RWPE2 (cell line): ENCODE measurements at regions not wholly inside any gene's neighbourhood (a gene's known extent, or its start where the extent isn't known, plus 50 kb on each side); places are given as distances from the start of the nearest gene placed in this dataset.

ENCODE experiments used
- ATAC-seq: fragments of 200-7000 bp; cut with Tn5 transposase; 3 replicates; pipeline ENCODE4 v1.9.1; 2021; ENCODE audit warnings: low read depth
- DNase-seq: peaks from one replicate; pipeline ENCODE4 v3.0.0-alpha.2; 2020; ENCODE audit warnings: low spot score
- H3K27ac ChIP-seq: fragments of 450-650 bp; 2 replicates; pipeline ENCODE4 v1.5.1; 2017; ENCODE audit warnings: mild to moderate bottlenecking; ENCODE audit not compliant: poor library complexity, severe bottlenecking
- H3K27me3 ChIP-seq: fragments of 250-450 bp; sonication (Bioruptor Pico); 2 replicates; pipeline ENCODE4 v1.5.1; 2021; ENCODE audit warnings: mild to moderate bottlenecking, moderate library complexity; ENCODE audit not compliant: insufficient read depth, poor library complexity, severe bottlenecking
- H3K36me3 ChIP-seq: fragments of 250-450 bp; sonication (Bioruptor Pico); 2 replicates; pipeline ENCODE4 v1.5.1; 2020; ENCODE audit warnings: low read depth, mild to moderate bottlenecking, moderate library complexity
- H3K4me1 ChIP-seq: fragments of 250-450 bp; sonication (Bioruptor Pico); 2 replicates; pipeline ENCODE4 v1.5.1; 2021; ENCODE audit warnings: mild to moderate bottlenecking, moderate library complexity; ENCODE audit not compliant: insufficient read depth, poor library complexity, severe bottlenecking
- H3K4me3 ChIP-seq: fragments of 250-450 bp; sonication (Bioruptor Pico); 2 replicates; pipeline ENCODE4 v1.5.1; 2021; ENCODE audit warnings: mild to moderate bottlenecking, moderate library complexity; ENCODE audit not compliant: severe bottlenecking
- H3K9me3 ChIP-seq: fragments of 250-450 bp; sonication (Bioruptor Pico); 2 replicates; pipeline ENCODE4 v1.5.1; 2021; ENCODE audit warnings: mild to moderate bottlenecking, moderate library complexity; ENCODE audit not compliant: severe bottlenecking
- CTCF ChIP-seq: fragments of 450-650 bp; IDR thresholded peaks from one replicate; pipeline ENCODE4 v1.5.1; 2017; ENCODE audit warnings: mild to moderate bottlenecking, moderate library complexity; ENCODE audit not compliant: poor library complexity, severe bottlenecking

- no peak for ATAC-seq
- TF ChIP-seq CTCF: no peak
These were observed 500.9 kb downstream of the ENC1 start for GRCh38 chr5:74139589-74139988.

DNA sequence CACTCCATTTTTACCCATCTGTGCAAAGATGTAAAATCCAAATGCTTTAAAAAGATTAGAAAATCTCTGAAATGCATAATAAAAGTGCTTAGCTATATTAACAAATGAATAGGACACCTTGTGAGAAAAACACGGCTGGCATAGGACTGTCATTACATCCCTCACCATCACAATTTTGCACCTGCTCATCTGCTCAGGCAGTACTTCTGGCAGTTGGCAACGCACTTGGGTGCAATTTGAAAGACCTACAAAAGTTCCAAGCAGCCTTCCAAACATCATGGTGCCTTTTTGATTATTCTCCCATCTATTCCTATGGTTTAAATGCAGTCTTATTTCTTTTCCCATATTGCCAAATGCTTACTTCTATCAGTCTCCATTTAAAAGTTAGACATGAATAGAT is 501.8 kb downstream of the ENC1 start:
- ATAC-seq (no peak), DNase-seq (no peak)
- no peaks in the 10 kb centered on the region for H3K27me3 ChIP-seq
- no peak for TF ChIP-seq CTCF
- no peaks in the 10 kb centered on the region for H3K9me3 ChIP-seq
- no peaks in the 10 kb centered on the region for H3K36me3 ChIP-seq
- no peak overlapping the region for H3K4me3 ChIP-seq
- no peak overlapping the region for H3K27ac ChIP-seq
- no peaks in the 10 kb centered on the region for H3K4me1 ChIP-seq

More at GRCh38 chr5:74139589-74139988, 500.9 kb downstream of the ENC1 start:
- H3K4me1 ChIP-seq: no peaks in the 10 kb centered on the region
- DNase-seq: no peak
- no peaks in the 10 kb centered on the region for H3K9me3 ChIP-seq
- no peak overlapping the region for H3K27ac ChIP-seq
- H3K27me3 ChIP-seq: no peaks in the 10 kb centered on the region
- no peaks in the 10 kb centered on the region for H3K36me3 ChIP-seq
- no peak overlapping the region for H3K4me3 ChIP-seq

GRCh38 chr5:74136276-74136825 is 504.2 kb downstream of the ENC1 start:
- H3K4me3 ChIP-seq: no peak overlapping the region
- DNase-seq: no peak
- H3K9me3 ChIP-seq: no peaks in the 10 kb centered on the region
- no peak for TF ChIP-seq CTCF
- no peaks in the 10 kb centered on the region for H3K36me3 ChIP-seq
- ATAC-seq: no peak
- no peaks in the 10 kb centered on the region for H3K4me1 ChIP-seq
- no peak overlapping the region for H3K27ac ChIP-seq
- H3K27me3 ChIP-seq: no peaks in the 10 kb centered on the region

- Histone ChIP-seq H3K27me3 (no peaks in the 10 kb centered on the region), H3K36me3 (no peaks in the 10 kb centered on the region), H3K27ac (no peak overlapping the region), H3K4me3 (no peak overlapping the region), H3K9me3 (no peaks in the 10 kb centered on the region), H3K4me1 (no peaks in the 10 kb centered on the region)
- DNase-seq (no peak), ATAC-seq (no peak)
- no peak for TF ChIP-seq CTCF
These were observed 505.5 kb downstream of the ENC1 start for GRCh38 chr5:74135033-74135432.

DNA sequence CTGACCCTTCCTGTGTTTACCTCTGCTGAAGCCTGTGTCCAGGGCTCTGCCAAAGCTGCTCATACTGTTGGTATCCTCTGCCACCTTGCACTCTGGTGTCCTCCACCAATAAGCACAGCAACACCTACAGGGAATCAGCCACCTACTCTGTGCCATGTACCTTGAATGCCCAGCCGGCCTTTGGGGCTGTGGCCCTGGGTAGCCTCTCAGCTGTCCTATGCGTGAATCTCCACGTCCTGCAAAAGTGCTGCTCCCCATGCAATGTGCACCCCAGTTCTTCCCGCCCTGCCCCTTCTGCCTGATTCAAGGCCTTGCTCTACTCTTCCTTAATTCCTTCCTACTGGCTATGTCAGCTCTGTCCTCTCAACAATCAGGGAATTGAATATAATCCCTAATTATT is 506.5 kb downstream of the ARHGEF28 start:
- no peak for TF ChIP-seq CTCF
- ATAC-seq: no peak
- Histone ChIP-seq H3K27me3 (no peaks in the 10 kb centered on the region), H3K36me3 (no peaks in the 10 kb centered on the region), H3K4me1 (peaks cover 5% of the 10 kb centered on the region), H3K9me3 (no peaks in the 10 kb centered on the region), H3K27ac (no peak overlapping the region), H3K4me3 (no peak overlapping the region)
- no peak for DNase-seq
